Stimulated activated CD8-positive, alpha-beta memory T cell treated with anti-CD3 and anti-CD28 coated beads, Interleukin-15, amount 100 ng/mL, for 48 hours (primary cell): ENCODE measurements at regions not wholly inside any gene's neighbourhood (a gene's known extent, or its start where the extent isn't known, plus 50 kb on each side); places are given as distances from the start of the nearest gene placed in this dataset.

ENCODE experiments used
- DNase-seq, 2 donors: peaks; one replicate each; pipeline ENCODE4 v3.0.0-alpha.2; 2020; ENCODE audit warnings: low read depth in 2 of 2

- DNase-seq: no peak
Measured at GRCh38 chr2:3960106-3960505, 256.7 kb downstream of the DCDC2C start.

GRCh38 chr2:3962719-3963118, 259.3 kb downstream of the DCDC2C start:
- DNase-seq: no peak

GRCh38 chr2:3965211-3965610, 261.8 kb downstream of the DCDC2C start:
- no peak for DNase-seq

DNA sequence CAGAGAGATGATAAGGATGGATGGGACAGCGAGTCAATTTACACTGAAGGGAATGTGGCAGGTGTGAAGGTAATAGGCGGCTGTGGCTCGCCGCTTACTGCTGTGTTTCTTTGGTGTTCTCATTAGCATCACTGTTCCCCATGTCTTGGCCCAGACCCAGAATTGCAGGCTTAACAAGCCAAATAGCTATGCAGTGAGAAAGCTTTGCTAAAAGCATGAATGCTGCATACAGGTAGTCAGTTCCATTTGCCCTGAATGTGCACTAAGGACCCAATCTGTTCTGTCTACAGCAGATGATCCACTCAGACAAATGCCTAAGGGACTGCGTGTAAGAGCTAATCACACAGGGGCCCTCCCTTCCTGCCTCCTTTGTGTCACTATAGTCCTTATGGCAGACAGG, 262.6 kb downstream of the DCDC2C start:
- DNase-seq: no peak

DNA sequence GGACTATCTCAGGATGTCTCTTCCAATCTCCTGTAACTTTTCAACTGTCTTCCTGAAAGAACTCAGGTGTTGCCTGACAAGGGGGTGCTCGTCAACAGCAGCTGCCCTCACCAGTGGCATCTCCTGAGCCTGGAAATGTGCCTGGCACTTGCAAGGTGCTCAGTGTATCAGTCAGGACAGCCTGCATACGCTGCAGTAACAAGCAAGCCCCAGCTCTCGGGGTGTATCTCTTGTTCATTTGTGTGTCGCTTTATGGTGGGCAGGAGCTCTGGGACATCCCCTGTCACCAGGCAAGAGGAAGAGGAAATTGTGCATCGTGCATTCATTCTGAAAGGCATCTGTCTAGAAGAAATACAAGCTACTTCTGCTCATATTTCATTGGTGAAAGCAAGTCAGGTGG, 263.1 kb downstream of the DCDC2C start:
- DNase-seq: no peak

DNA sequence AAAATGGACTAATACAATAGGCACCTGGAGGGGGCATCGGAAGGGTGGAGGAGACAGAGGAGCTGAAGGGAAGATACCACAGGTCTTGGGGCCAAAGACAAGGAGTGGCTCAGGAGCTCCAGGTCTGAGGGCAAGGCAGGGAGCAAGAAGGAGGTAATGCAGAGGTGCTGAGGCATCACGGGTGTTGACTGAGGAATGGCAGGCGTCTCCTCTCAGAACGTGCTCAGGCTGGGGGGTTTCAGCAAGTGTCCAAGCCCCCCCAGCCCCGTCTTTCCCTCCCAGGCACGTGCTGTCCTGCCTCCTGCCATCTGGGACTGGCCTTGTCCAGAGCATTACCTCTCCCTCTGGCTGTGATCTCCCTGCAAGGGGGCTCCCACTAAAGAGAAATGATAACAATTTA, 265.4 kb downstream of the DCDC2C start:
- no peak for DNase-seq

- no peak for DNase-seq
Measured at GRCh38 chr2:3970791-3971651, 267.6 kb downstream of the DCDC2C start.

DNA sequence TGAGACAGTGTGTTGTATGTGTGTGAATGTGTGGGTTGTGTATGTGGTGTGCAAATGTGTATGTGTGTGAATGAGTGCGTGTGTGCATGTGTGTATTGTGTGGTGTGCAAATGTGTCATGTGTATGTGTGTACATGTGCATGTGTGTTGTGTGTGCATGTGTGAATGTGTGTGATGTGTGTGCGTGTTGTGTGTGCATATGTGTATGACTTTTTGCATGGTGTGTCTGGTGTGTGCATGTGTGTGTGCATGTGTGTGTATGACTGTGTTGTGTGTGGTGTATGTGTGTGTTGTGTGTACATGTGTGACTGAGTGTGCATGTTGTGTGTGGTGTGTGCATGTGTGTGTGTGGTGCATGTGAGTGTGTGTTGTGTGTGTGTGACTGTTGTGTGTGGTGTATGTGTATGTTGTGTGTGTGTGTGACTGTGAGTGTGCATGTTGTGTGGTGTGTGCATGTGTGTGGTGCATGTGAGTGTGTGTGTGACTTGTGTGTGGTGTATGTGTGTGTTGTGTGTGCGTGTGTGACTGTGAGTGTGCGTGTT, 268.3 kb downstream of the DCDC2C start:
- DNase-seq: no peak

GRCh38 chr2:3972377-3972776, 269.0 kb downstream of the DCDC2C start:
- DNase-seq: no peak

- no peak for DNase-seq
Measured at GRCh38 chr2:3974765-3975164, 271.4 kb downstream of the DCDC2C start.

GRCh38 chr2:3981446-3981987, 278.1 kb downstream of the DCDC2C start:
- no peak for DNase-seq

GRCh38 chr2:3982160-3982559, 278.8 kb downstream of the DCDC2C start:
- no peak for DNase-seq

GRCh38 chr2:3986063-3986462, 282.7 kb downstream of the DCDC2C start:
- DNase-seq: no peak

DNA sequence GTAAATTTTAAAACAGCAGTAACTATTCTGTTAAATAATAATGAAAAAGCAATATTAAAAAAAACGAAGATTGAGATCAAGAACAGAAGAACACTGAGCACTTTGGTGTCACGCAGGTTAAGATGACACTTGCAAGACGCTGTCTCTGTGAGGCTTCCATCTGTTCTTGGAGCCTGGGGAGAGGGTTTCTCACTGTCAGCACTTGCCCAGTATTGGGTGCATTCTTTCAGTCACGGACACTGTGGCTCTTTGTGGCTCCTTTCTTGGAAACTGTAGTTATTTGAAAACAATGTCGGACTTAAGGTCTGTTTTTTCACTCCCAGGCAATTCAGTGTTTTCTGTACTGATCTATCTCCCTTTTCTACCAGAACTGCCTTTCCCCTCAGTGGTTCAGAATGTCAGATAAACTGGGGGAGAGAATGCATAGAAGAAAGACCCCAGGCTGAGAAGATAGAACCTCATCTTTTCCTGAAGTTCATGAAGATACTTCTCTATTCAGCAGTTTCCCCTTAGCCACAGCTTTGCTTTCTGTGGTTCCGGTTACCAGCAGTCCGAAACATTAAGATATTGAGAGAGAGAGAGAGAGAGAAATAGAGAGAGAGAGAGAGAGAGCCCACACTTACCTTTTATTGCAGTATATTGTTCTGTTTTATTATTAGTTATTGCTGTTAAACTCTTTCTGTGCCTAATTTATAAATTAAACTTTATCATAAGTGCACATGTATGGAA, 283.3 kb downstream of the DCDC2C start:
- DNase-seq: no peak

GRCh38 chr2:4002841-4003403, 299.5 kb downstream of the DCDC2C start:
- DNase-seq: no peak

DNA sequence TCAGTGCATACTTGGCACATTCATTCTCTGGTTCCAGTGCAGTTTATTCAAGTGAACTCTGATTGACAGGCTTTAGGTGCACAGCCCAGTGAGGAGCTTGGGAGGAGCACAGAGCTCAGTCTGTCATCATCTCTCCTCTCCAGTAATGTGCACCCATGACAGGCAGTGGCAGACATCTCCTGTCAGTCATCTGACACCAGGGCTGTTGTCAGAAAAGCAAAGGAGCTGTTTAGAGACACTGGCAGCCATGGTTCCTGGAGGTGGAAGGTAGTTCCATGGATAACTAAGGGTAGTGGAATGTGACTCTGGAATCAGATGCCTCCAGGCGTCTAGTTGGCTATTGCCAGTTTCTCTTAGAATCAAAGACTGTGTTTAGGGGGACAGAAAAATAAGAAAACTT, 308.8 kb downstream of the DCDC2C start:
- DNase-seq: no peak

DNA sequence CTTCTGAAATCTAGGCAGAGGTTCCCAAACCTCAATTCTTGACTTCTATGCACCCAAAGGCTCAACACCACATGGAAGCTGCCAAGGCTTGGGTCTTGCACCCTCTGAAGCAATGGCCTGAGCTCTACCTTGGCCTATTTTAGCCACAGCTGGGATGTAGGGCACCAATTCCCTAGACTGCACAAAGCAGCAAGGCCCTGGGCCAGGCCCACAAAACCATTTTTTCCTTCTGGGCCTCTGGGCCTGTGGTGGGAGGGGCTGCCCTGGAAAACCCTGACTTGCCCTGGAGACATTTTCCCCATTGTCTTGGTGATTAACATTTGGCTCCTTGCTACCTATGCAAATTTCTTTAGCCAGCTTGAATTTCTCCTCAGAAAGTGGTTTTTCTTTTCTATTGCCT, 315.2 kb downstream of the DCDC2C start:
- no peak for DNase-seq

- DNase-seq: no peak
Measured at GRCh38 chr2:4020153-4020552, 316.8 kb downstream of the DCDC2C start.

- no peak for DNase-seq
Measured at GRCh38 chr2:4020649-4021048, 317.3 kb downstream of the DCDC2C start.

GRCh38 chr2:4024605-4025004, 321.2 kb downstream of the DCDC2C start:
- DNase-seq: no peak

DNA sequence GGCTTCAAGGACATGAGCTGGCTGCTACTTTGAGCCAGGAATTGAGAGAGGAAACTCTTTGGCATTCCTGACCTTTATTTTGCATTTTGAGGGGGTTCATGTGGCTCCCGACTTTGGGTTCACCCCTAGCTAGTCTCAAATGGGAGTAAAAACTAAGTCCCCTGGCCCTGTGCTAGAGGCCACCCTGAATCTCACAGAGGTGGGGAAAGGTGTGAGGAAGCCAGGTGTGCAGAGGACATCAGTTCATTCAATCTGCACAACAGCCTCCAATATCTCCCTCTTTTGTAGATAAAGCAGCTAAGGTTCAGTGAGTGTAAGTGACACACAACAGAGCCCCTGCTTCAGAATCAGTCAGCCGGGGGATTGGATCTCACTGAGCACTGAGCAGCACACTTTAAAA, 325.7 kb downstream of the DCDC2C start:
- DNase-seq: no peak

DNA sequence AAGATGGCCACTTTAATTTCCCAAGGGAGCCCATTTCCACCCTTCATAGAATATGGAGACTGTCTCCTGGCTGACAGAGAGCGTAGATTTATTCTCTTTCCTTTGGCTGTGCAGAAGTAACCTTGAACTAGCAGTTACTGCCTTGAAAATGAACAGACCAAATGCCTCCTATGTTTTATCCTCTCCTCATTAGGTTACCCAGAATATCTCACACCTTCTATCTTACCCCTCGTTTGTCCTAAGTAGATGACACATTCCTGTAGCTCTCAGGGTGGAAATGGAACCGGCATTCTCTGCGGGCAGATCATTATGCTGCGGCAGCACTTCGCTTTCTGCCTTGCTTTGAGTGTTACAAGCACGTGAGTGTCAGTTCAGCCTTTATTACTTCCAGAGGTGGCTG, 336.5 kb downstream of the DCDC2C start:
- DNase-seq: no peak
